Activated CD4-positive, alpha-beta T cell treated with anti-CD3 and anti-CD28 coated beads for 36 hours (primary cell): ENCODE measurements at regions not wholly inside any gene's neighbourhood (a gene's known extent, or its start where the extent isn't known, plus 50 kb on each side); places are given as distances from the start of the nearest gene placed in this dataset.

Experiments
- ATAC-seq: fragments of 200-7000 bp; cut with Tn5 transposase; one replicate; pipeline ENCODE4 v1.10.0; 2021; ENCODE audit warnings: mild to moderate bottlenecking, moderate library complexity
- CTCF ChIA-PET: fragments of 350-600 bp; sonication (Branson Sonifier 250); formaldehyde crosslinking; loops from one replicate; lab custom pipeline; 2021; ENCODE audit warnings: antibody characterized with exemption; lab: Charles Lee
- POLR2A ChIA-PET: fragments of 350-600 bp; sonication (Branson Sonifier 250); formaldehyde crosslinking; loops from one replicate; lab custom pipeline; 2021; ENCODE audit warnings: antibody characterized with exemption, inconsistent platforms; lab: Charles Lee
- DNase-seq: peaks from one replicate; pipeline ENCODE4 v3.0.0-alpha.2; 2020
- H3K27ac Mint-ChIP-seq: one replicate; pipeline ENCODE4 v1.8.0; 2021; ENCODE audit warnings: mixed read lengths
- H3K27me3 Mint-ChIP-seq: one replicate; pipeline ENCODE4 v1.8.0; 2021; ENCODE audit warnings: mixed read lengths
- H3K36me3 Mint-ChIP-seq: one replicate; pipeline ENCODE4 v1.8.0; 2021; ENCODE audit warnings: low read depth, mixed read lengths
- H3K4me1 Mint-ChIP-seq: one replicate; pipeline ENCODE4 v1.8.0; 2021; ENCODE audit warnings: mixed read lengths
- H3K4me3 Mint-ChIP-seq: one replicate; pipeline ENCODE4 v1.8.0; 2021; ENCODE audit warnings: mild to moderate bottlenecking, moderate library complexity, mixed read lengths
- H3K9me3 Mint-ChIP-seq: one replicate; pipeline ENCODE4 v1.8.0; 2021; ENCODE audit warnings: low read depth, mixed read lengths
- intact Hi-C, 2 experiments: fragments of 100-400 bp; cut with DNase I in 1 of 2; cut with micrococcal nuclease in 1 of 2; formaldehyde crosslinking; loops; one replicate each; pipeline versions ENCODE4 v1.14.2 to v1.15.1; 2022 to 2024; cut with DNase I, micrococcal nuclease

- no peak for DNase-seq
- H3K36me3 Mint-ChIP-seq = no peaks in the 10 kb centered on the region
- ChIA-PET CTCF (no interaction called here), POLR2A (no interaction called here)
- no peaks in the 10 kb centered on the region for H3K4me1 Mint-ChIP-seq
- no peak for ATAC-seq
- H3K27ac Mint-ChIP-seq = no peak overlapping the region
- no peaks in the 10 kb centered on the region for H3K9me3 Mint-ChIP-seq
- no peaks in the 10 kb centered on the region for H3K27me3 Mint-ChIP-seq
- intact Hi-C loops = no loop called here
- no peak overlapping the region for H3K4me3 Mint-ChIP-seq
Measured at GRCh38 chr11:23155503-23155902, 295.2 kb upstream of the CCDC179 start.

GRCh38 chr11:23164022-23164421 lies 303.7 kb upstream of the CCDC179 start:
- POLR2A ChIA-PET = no interaction called here
- Mint-ChIP-seq H3K9me3 (no peaks in the 10 kb centered on the region), H3K4me1 (no peaks in the 10 kb centered on the region), H3K36me3 (no peaks in the 10 kb centered on the region), H3K4me3 (no peak overlapping the region), H3K27ac (no peak overlapping the region), H3K27me3 (no peaks in the 10 kb centered on the region)
- intact Hi-C loops = no loop called here
- ATAC-seq (no peak), DNase-seq (no peak)
- CTCF ChIA-PET = interaction anchor here (0.7 kb wide), 1 partner anchor 288 kb away, joined by 3 read pairs; no protein-coding TSS in a partner anchor

GRCh38 chr11:23166376-23166775 lies 306.1 kb upstream of the CCDC179 start:
- ChIA-PET POLR2A (no interaction called here), CTCF (interaction anchor here (0.7 kb wide), 1 partner anchor 25 kb away, joined by 3 read pairs; no protein-coding TSS in a partner anchor)
- Mint-ChIP-seq H3K4me3 (no peak overlapping the region), H3K4me1 (no peaks in the 10 kb centered on the region), H3K36me3 (no peaks in the 10 kb centered on the region), H3K27ac (no peak overlapping the region), H3K27me3 (no peaks in the 10 kb centered on the region), H3K9me3 (no peaks in the 10 kb centered on the region)
- DNase-seq = no peak
- no peak for ATAC-seq
- intact Hi-C loops = no loop called here

- DNase-seq = no peak
- H3K4me1 Mint-ChIP-seq = no peaks in the 10 kb centered on the region
- ATAC-seq = no peak
- H3K27me3 Mint-ChIP-seq = no peaks in the 10 kb centered on the region
- ChIA-PET CTCF (no interaction called here), POLR2A (no interaction called here)
- H3K4me3 Mint-ChIP-seq = no peak overlapping the region
- peaks cover 5% of the 10 kb centered on the region for H3K9me3 Mint-ChIP-seq
- no peak overlapping the region for H3K27ac Mint-ChIP-seq
- no peaks in the 10 kb centered on the region for H3K36me3 Mint-ChIP-seq
- intact Hi-C loops = no loop called here
Measured at GRCh38 chr11:23179609-23180008, 319.3 kb upstream of the CCDC179 start.

- ChIA-PET CTCF (no interaction called here), POLR2A (no interaction called here)
Measured at GRCh38 chr11:23181022-23181807, 320.9 kb upstream of the CCDC179 start.

GRCh38 chr11:23192256-23192655 lies 332.0 kb upstream of the CCDC179 start:
- Mint-ChIP-seq H3K4me1 (no peaks in the 10 kb centered on the region), H3K36me3 (peaks cover 2% of the 10 kb centered on the region), H3K4me3 (no peak overlapping the region), H3K27me3 (no peaks in the 10 kb centered on the region), H3K27ac (no peak overlapping the region), H3K9me3 (peaks cover 5% of the 10 kb centered on the region)
- ChIA-PET POLR2A (no interaction called here), CTCF (no interaction called here)
- intact Hi-C loops = no loop called here
- ATAC-seq = no peak
- DNase-seq = no peak

More at GRCh38 chr11:23181022-23181807, 320.9 kb upstream of the CCDC179 start:
- DNase-seq (no peak), ATAC-seq (no peak)
- H3K27me3 Mint-ChIP-seq = no peaks in the 10 kb centered on the region
- no peak overlapping the region for H3K27ac Mint-ChIP-seq
- H3K36me3 Mint-ChIP-seq = no peaks in the 10 kb centered on the region
- no peaks in the 10 kb centered on the region for H3K4me1 Mint-ChIP-seq
- H3K4me3 Mint-ChIP-seq = no peak overlapping the region
- intact Hi-C loops = no loop called here
- H3K9me3 Mint-ChIP-seq = no peaks in the 10 kb centered on the region

DNA sequence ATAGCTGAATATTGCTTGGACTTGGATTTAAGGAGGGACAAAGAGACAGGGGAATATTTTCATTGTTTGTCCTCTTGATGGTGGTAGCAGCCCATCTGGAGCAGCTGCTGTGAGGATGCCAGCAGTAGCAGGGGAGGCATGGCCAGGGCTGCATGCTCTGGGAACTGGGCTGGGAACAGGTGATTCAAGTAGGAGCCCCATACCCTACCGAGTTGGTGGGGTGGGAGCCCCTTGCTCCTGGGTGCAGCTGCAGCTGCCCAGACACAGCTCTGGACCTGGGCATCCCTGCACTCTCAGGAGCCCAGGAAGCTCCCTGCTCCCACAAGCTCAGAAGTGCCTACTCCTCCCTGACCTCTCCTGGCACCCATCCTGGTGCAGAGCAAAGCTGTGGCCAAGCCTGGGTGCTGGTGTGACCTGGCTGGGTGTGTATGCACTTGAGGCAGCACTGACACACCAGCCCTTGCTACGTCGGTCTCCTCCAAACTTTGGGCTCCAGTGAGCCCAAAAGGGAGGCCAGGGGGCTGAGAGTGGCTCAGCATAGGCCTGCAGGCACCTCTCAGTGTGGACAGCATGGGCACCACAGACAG lies 341.8 kb upstream of the CCDC179 start:
- Mint-ChIP-seq H3K36me3 (no peaks in the 10 kb centered on the region), H3K27me3 (no peaks in the 10 kb centered on the region), H3K4me1 (no peaks in the 10 kb centered on the region), H3K27ac (no peak overlapping the region), H3K9me3 (peaks cover 13% of the 10 kb centered on the region), H3K4me3 (no peak overlapping the region)
- ATAC-seq = no peak
- no peak for DNase-seq
- intact Hi-C loops = no loop called here
- ChIA-PET POLR2A (no interaction called here), CTCF (interaction anchor here (0.6 kb wide), 1 partner anchor 974 kb away, joined by 3 read pairs; no protein-coding TSS in a partner anchor)

DNA sequence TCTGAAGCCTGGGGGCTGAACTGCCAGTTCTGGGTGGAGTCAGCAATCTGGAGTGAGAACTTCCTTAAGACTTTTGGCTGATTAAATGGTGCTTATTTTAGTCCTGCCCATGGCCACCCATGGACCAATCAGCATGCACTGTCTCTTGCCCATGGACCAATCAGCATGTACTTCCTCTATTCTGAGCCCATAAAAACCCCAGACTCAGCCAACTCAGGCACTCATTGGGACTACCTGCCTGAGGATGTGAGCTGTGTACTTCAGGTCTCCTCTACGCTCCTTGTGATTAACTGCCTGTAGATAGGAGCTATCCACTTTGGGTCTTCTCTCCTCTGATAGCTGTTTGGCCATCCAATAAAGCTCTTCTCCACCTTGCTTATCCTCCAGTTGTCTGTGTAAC lies 342.3 kb upstream of the CCDC179 start:
- no peak for ATAC-seq
- Mint-ChIP-seq H3K27ac (no peak overlapping the region), H3K4me3 (no peak overlapping the region), H3K4me1 (no peaks in the 10 kb centered on the region), H3K27me3 (no peaks in the 10 kb centered on the region), H3K36me3 (no peaks in the 10 kb centered on the region), H3K9me3 (peaks cover 13% of the 10 kb centered on the region)
- CTCF ChIA-PET = no interaction called here
- POLR2A ChIA-PET = no interaction called here
- intact Hi-C loops = no loop called here
- no peak for DNase-seq

DNA sequence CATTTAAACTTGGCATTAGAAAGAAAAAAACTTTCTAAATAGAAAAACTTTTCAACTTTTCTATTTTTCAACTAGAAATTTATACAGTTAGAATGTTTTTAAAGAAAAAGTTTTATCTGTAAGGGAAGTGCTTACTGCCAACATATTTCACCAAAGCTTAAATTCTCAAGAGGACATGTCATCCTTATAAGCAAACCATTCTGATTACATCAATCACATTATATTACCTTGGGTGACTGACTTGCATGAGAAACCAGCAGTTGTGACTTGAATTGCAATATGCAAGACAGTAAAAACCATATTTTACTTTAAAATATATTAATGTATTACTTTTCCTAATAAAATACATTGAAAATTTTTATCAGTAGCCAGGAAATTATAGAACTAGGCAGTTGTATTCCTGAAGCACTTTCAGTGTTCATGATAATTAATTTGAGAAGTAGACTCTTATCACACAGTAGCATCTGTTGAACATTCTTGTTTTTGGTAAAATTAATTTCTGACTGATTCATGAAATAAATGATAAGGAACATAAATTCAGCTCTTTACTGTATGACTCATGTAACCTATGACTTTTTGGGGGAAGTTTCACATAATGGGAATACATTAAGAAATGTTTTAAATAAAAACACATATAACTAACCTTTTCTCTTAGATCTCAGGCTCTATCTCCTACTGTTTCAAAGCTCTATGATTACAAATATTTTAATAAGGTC lies 345.0 kb upstream of the CCDC179 start:
- H3K9me3 Mint-ChIP-seq = peaks cover 9% of the 10 kb centered on the region
- CTCF ChIA-PET = no interaction called here
- H3K27ac Mint-ChIP-seq = no peak overlapping the region
- no peak for ATAC-seq
- POLR2A ChIA-PET = no interaction called here
- H3K27me3 Mint-ChIP-seq = no peaks in the 10 kb centered on the region
- intact Hi-C loops = no loop called here
- H3K36me3 Mint-ChIP-seq = no peaks in the 10 kb centered on the region
- H3K4me1 Mint-ChIP-seq = no peaks in the 10 kb centered on the region
- no peak for DNase-seq
- H3K4me3 Mint-ChIP-seq = no peak overlapping the region

- Mint-ChIP-seq H3K36me3 (no peaks in the 10 kb centered on the region), H3K27ac (no peak overlapping the region), H3K9me3 (peaks cover 12% of the 10 kb centered on the region), H3K27me3 (no peaks in the 10 kb centered on the region), H3K4me1 (no peaks in the 10 kb centered on the region), H3K4me3 (no peak overlapping the region)
- POLR2A ChIA-PET = no interaction called here
- DNase-seq = no peak
- CTCF ChIA-PET = no interaction called here
- intact Hi-C loops = no loop called here
- ATAC-seq = no peak
Measured at GRCh38 chr11:23206741-23207336, 346.6 kb upstream of the CCDC179 start.

- no peaks in the 10 kb centered on the region for H3K4me1 Mint-ChIP-seq
- intact Hi-C loops = no loop called here
- ATAC-seq (no peak), DNase-seq (no peak)
- H3K36me3 Mint-ChIP-seq = no peaks in the 10 kb centered on the region
- CTCF ChIA-PET = interaction anchor here (0.8 kb wide), 1 partner anchor 336 kb away, joined by 3 read pairs; no protein-coding TSS in a partner anchor
- no peak overlapping the region for H3K4me3 Mint-ChIP-seq
- no peak overlapping the region for H3K27ac Mint-ChIP-seq
- no peaks in the 10 kb centered on the region for H3K27me3 Mint-ChIP-seq
- POLR2A ChIA-PET = no interaction called here
- peaks cover 11% of the 10 kb centered on the region for H3K9me3 Mint-ChIP-seq
Measured at GRCh38 chr11:23211221-23211620, 350.9 kb upstream of the CCDC179 start.
